GM21529 (cell line): ENCODE measurements at regions not wholly inside any gene's neighbourhood (a gene's known extent, or its start where the extent isn't known, plus 50 kb on each side); places are given as distances from the start of the nearest gene placed in this dataset.
"Not testable (repeated sequence)": the region's sequence is repeated elsewhere in the genome, so short reads cannot be mapped to it uniquely, and the experiment has no call there.

Experiments
- ATAC-seq: cut with Tn5 transposase; IDR thresholded peaks from one replicate; pipeline ENCODE4 v1.9.1; 2021; ENCODE audit not compliant: unreplicated experiment

DNA sequence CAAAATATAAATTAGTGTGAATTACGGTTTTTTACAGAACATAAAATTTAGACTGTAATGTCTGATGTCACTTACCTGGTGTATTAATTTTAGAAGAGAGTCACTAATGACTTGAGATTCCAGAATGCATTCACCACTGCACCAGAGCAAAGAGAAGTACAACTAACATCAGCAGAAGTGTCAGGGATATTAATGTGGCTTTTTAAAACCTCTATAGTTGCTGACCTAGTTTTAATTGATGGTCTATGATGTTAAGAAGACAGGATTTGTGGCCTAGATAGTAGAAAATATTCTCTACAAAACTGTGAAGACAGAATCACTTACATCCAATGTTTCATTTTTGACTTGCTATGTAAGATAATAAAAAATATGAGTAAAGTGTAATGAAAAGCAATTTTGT lies 1181.6 kb downstream of the RAPGEF2 start:
- ATAC-seq: no peak

DNA sequence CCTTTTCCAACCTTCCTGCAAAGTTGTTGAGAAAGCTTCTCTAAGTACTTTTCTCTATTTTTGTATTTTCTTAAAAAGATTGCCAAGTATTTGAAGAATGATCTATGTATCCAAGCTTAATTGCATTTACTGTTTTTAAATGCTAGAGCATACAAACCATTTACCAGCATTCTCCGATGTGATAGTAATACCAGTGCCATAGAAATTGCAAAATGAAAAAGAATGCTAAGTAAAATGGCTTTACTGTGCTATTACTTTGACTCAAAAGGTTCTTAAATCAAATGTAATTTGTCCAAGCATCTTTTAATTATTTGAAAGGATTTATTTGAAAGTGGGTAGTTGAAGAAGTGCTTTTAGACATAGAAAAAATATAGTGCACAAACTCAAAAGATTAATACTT lies 1183.2 kb downstream of the RAPGEF2 start:
- no peak for ATAC-seq

DNA sequence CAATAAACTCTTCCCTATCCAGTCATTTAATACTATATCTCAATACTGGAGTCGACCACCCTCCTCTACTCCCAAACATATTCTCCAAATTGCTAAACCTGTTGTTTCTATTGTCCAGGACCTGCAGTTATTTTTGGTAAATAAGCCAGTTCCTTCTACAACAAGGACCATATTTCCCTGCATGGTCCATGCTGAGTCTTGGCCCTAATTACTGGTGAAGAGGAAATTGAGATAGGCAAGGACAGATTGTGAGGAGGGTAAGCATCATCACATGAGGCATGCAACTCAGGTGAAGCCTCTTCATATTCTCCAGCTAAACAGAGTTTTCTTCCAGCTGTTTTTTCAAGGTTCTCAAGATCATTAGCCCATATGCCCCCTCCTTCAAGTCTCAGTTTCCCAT lies 1193.6 kb downstream of the RAPGEF2 start:
- ATAC-seq: no peak

DNA sequence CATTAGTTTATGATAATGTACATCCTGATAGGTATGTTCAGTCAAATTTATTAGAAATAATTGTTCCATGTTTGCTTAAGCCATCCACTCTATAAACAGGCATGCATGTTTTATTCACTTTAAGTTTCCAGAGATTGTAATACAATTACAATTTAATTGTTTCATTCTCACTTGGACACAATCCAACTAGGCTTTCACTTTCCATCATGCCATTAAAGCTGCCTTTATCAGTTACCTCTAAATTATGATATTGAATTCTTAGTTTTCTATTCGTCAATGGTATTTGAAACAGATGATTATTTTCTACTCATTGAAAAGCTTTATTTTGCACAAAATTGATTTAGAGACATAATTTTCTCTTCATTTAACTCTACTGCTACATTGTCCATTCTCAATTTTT lies 1196.3 kb downstream of the RAPGEF2 start:
- no peak for ATAC-seq

DNA sequence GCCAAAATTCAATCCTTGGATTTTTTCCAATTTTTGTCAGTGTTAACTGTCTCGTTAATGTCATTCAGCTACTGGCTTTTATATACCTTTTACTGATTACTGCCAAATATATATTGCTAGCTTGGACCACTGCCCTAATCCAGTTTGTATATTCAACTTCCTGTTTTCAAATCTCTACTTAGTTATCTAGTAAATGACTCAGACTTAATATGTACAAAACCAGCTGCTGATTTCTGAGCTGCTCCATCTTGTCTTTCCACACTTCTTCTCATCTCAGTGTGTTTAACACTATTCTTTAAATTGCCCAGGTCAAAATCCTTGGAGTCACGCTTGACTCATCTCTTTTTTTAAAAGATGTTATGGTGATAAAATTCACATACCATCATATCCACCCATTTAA lies 1196.7 kb downstream of the RAPGEF2 start:
- ATAC-seq: no peak

DNA sequence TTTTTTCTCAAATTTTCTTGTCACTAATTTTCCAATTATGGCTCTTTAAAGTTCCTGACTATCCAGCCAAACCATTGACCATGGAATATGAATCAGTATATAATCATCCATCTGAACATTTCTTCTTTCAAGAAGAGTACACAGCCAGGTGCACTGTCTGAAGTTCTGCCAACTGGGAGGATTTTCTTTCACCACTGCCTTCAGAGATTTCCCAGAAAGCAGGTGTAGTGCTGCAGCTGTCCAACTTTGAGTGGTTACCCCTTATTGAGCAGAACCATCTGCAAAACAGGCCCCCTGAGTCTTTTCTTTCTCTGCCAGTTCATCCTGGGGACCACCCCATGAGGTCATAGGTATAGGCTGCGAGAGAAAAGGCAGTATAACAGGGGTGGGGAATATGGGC lies 1213.2 kb downstream of the RAPGEF2 start:
- ATAC-seq: no peak

DNA sequence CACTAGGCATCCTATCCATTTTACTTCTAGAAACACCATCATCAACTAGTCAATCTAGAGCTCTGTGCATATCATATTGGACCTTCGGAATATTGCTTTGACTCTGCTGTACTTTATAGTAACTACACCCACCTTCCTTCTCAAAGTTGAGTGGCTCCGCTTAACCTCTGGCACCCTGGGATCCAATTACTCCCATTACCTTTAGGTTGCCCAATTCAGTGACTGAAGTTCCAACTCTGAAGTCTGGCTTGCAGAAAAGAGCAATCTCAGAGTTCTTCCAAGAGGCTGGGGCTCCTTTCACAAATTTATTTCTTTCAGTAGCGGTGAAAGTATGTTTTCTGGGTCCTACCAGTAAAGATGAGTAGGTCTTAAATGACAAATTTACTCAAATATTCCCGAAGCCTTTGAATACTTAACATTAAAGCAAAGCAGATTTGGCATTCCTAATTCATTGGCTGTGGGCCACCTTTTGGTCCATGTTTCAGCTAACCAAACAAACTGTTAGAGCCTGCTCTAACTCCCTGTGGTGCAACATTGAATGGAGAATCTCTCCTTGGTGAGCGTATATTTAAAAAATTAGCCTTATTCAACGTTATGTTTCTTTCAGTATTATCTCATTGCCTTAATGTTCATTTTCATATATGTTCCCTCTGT lies 1215.8 kb downstream of the RAPGEF2 start:
- no peak for ATAC-seq

DNA sequence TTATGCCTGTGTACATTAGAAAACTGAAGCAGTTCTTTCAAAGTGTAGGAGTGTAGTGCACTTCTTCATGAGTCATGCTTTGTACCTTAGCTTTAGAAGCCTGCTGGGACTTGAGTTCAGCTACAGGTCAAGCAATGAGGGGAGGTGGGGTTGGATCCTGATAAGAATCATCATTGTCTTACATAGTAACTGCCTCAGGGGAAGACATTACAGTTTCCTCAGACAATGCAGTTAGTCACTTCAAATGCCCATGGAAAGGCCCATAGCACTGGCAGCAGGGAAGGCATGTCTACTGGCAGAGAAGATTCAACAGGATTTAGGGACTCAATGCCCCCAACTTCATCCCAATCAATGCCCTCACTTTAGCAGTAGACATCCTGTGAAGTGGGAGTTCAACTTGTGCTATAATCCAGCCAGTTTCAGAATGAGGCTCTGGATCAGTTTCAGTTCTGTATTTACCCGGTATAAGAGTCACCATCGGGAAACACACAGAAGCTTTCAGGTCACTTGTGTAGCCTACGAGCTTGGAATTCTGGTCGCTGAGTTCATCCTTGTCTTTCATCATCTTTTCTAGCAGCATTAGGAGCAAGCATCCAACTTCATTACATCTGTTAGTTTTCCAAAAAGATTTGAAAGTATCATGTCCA lies 1216.5 kb downstream of the RAPGEF2 start:
- ATAC-seq: no peak

DNA sequence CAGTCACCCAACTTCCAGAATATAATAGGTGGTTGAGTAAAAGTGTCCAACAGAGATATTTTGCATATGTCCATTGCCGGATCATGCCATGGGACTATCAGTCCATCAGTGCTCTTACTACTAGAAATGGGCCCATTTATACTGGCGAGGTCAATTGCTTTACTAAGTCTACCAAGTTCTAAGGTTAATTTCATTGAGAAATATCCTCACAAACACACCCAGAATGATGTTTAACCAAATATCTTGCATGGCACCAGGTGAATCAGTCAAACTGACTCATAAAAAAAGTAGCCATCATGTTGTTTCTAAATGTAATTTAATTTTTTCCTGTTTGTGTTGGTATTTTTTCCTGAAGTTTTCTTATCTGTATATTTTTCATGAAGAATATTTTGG lies 1217.0 kb downstream of the RAPGEF2 start:
- ATAC-seq: no peak

DNA sequence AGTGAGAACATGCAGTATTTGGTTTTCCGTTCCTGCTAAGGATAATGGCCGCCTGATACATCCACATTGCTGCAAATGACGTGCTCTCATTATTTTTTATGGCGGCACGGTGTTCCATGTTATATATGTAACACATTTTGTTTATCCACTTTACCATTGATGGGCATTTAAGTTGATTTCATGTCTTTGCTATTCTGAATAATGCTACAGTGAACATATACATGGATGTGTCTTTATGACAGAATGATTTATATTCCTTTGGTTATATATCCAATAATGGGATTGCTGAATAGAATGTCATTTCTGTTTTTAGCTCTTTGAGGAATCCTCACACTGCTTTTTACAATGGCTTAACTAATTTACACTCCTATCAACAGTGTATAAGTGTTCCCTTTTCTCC lies 1223.2 kb downstream of the RAPGEF2 start:
- no peak for ATAC-seq

DNA sequence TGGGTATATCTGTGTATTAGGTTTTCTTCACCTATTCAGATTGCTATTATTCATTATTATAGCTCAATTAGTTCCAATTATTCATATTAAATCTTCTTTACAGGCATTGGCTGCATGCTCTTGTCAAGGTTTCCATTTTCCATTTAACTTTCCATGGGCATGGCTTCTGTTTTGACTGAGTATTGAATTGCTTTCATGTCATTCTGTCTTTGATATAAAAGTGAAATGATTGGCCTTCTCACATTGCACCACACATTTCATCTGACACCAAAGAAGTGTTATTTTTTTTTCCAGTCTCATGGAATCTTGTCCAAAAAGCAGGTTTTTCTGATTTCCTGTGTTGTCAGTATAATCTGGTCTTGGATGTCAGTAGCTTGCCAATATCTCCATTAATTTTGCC lies 1244.3 kb downstream of the RAPGEF2 start:
- no peak for ATAC-seq

DNA sequence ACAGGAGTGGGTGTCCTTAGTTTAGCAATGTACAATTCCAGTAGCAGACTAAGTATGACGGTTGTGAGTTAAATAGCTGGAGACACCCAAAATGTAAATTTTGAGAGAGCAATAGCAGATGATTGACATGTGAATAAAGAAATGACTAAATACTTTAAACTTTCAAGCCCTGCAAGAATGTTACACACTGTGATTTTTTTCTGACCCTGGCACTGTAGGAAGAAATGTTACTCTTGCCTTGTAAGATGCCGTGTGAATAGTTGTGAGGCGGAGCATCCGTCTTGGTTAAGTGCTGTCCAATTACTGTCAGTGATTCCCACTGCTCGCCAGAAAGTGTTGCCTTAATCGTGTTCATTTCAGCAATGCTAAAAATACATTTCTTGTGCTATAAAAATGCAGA lies 1248.1 kb downstream of the RAPGEF2 start:
- no peak for ATAC-seq

DNA sequence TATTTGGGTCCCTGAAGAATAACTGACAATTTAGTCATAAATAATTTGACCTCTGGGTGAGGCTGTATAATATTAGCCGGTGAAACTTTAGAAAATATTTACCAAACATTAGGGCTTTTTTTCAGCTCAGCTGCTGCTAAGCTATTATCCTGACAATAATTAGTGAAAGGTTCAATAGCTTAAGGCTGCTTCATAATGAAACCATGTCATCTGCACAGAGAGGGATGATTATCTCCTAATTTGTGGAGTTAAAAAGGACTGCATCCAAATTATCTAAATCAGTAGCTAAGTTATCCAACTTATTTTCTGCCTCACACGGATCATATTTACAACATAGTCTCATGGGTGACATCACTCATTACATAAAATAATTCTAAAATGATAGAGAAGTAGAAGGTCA lies 1249.8 kb downstream of the RAPGEF2 start:
- no peak for ATAC-seq

DNA sequence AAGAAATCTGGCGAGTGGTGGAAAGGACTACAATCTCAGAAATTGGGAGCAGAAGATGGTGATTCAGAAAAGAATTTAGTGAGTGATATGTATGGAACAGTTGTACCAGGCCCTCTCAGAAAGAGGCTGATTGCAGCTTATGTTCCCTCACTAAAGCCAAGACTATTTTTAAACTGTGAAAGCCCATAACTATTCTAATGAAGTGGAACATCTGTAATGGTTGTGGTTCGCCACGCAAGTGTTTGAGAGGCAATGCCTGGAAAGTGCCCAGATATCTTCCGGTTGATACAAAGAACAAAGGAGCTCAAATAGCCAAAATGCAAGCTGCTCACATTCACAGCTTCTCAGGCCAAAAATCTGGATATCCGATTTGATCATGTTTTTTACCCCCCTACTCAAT lies 1250.7 kb downstream of the RAPGEF2 start:
- ATAC-seq: no peak

DNA sequence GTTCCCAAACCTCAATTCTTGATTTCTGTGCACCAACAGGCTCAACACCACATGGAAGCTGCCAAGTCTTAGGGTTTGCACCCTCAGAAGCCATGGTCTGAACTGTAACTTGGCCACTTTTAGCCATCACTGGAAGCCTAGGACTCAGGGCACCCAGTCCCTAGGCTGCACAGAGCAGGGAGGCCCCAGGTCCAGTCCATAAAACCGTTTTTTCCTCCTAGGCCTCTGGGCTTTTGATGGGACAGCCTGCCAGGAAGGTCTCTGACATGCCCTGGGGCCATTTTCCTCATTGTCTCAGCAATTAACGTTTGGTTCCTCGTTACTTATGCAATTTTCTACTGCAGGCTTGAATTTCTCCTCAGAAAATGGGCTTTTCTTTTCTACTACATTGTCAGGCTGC lies 1259.6 kb downstream of the RAPGEF2 start:
- ATAC-seq: no peak

DNA sequence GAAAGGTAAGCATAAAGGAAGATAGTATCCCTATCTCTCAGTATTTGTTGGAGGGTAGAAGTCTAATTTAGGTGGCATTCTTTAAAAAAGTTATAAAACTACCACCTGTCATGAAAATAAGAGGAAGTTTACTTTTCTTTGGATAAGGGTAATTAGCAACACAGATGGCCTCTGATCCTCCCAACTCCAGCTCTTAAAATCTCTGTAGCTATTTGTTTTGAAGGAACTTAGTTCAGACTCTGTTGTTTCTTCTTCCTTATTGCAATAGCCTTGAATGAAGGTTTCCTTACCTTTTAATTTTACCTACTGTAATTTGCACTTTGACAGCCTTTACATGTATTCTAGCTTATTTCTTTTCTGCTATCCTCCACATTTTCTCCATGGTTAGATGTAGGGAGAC lies 1261.3 kb downstream of the RAPGEF2 start:
- no peak for ATAC-seq

DNA sequence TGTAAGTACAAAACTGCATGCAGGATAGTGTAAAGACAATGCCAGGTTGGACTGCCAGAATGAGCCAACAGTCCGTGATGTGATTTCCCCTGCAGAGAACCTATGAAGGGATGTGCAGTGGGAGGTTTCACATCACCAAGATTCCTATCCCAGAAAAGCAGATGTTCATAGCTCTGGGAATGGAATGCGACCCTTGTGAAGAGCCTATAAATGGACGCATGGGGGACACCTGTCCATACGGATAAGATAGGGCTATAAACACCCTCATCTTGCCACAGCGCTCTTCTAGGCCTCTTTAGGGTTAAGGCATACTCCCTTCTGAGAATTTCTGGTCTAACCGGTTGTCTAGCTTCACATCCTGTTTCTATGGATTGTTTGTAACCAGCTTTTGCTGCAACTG lies 1261.8 kb downstream of the RAPGEF2 start:
- ATAC-seq: not testable (repeated sequence)

DNA sequence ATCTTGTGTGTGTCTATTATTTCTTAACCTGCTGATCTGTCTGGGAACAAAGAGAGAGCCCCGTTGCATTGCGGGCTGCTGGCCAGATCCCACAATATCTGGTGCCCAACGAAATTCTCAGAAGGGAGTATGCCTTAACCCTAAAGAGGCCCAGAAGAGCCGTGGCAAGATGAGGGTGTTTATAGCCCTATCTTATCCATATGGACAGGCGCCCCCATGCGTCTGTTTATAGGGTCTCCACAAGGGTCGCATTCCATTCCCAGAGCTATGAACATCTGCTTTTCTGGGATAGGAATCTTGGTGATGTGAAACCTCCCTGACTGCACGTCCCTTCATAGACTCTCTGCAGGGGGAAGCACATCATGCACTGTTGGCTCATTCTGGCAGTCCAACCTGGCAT lies 1262.5 kb downstream of the RAPGEF2 start:
- ATAC-seq: not testable (repeated sequence)

DNA sequence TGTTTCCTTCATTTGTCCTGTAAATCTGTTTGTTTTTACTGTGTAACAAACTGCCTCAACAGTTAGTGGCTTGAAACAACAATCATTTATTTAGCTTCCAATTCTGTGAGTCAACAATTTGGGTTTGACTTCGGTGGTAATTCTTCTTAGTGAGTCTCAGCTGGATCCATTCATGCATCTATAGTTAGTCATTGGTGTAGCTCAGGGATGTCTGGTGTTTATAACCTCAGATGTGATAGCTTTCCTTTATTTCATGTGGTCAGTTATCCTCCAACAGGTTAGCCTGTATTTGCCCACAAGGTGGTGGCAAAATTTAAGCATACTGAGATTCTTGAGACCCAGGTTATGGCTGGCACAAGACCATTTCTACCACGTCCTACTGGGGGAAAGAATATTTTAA lies 1267.2 kb downstream of the RAPGEF2 start:
- no peak for ATAC-seq

DNA sequence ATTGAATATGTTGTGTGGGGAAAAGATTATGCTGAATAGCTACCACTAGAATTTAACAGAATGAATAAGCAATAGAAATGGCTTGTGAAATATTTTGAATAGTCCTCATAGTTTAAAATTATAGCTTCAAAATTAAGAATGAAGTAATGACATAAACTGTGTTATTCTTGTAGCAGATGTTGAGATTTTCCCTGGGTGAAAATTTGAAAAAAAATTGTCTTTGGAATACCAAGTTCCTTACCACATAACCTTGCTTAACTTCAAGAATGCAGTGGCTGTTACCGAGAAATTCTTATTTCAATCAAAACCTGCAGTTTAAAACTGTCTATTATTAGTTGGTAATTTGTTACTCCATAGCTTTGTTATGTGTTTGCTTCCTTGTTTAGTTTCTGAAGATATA lies 1268.6 kb downstream of the RAPGEF2 start:
- ATAC-seq: no peak

DNA sequence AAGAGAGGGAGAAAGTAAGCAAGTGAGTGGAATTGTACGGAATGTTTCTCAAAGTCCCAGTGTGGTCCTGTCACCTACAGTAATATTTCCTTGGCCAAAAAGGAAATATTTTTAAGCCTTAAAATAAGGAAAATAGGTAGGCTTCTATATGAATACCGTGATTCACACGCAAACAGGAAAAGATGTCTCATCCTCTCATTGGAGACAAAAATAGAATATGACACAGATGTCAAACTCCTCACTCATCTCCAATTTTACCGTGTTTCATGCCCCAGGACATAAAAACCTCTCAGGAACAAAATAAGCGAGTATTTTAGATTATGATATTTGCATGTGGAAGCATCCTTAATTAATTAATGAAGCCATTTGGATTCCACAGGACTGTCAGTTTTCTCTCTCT lies 1269.5 kb downstream of the RAPGEF2 start:
- no peak for ATAC-seq

DNA sequence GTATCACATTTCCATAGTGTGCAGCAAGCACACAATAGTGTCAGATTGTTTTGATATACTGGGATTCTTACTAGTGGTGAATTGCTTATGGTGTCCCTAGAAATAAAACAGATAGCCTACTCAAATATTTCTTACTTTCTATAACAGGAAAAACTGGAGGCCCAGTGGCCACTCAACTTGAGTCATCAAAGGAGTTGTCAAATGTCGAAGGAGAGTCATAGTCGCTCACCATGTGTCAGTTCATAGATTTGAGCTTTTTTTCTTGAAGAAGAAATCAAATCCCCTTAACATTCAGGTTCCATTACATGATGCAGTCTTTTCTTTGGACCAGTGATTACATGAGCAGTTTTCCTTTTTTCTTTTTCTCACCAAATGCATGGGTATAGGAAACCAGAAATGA lies 1271.0 kb downstream of the RAPGEF2 start:
- ATAC-seq: no peak

DNA sequence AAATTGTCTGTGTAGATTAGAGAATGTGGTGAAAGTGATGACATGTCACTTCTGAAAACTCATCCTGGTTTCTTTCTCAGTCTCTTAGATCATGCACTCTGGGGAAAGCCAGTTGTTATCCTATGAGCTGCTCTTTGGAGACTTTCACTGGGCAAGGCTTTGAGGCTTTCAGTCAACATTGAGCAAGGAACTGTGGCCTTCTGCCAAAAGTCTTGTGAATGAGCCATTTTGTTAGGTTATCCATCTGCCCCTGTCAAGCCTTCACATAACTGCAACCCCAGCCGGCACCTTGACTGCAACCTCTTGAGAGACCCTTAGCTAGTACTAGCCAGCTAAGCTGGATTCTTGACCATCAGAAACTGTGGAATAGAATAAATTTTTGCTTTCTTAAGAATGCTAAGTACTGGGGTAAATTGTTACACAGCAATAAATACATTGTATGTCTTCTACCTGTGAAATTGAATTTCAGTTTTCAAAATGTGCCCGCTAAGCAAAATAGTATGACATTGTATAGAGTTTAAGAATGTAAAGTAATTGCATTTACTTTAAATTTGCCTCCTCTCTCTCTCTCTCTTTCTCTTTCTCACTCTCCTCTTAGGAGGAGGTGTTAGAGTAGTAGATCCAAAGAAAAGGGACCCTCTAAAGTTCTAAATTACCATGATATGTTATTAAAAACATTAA lies 1273.0 kb downstream of the RAPGEF2 start:
- ATAC-seq: no peak
